ENCODE measurements at regions not wholly inside any gene's neighbourhood (a gene's known extent, or its start where the extent isn't known, plus 50 kb on each side); places are given as distances from the start of the nearest gene placed in this dataset.

- TF ChIP-seq, protein P1, sequence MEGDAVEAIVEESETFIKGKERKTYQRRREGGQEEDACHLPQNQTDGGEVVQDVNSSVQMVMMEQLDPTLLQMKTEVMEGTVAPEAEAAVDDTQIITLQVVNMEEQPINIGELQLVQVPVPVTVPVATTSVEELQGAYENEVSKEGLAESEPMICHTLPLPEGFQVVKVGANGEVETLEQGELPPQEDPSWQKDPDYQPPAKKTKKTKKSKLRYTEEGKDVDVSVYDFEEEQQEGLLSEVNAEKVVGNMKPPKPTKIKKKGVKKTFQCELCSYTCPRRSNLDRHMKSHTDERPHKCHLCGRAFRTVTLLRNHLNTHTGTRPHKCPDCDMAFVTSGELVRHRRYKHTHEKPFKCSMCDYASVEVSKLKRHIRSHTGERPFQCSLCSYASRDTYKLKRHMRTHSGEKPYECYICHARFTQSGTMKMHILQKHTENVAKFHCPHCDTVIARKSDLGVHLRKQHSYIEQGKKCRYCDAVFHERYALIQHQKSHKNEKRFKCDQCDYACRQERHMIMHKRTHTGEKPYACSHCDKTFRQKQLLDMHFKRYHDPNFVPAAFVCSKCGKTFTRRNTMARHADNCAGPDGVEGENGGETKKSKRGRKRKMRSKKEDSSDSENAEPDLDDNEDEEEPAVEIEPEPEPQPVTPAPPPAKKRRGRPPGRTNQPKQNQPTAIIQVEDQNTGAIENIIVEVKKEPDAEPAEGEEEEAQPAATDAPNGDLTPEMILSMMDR (conservative IDR thresholded peaks at IDR 0.05 in 1 of 2, IDR thresholded peaks at IDR 0.05 in 1 of 2; ENCODE audit: extremely low read depth in 1 of 2, insufficient read depth in 1 of 2, low read depth in 1 of 2, low read length in 2 of 2): no peak
- no peak for TF ChIP-seq EZH2 (IDR thresholded peaks at IDR 0.05; ENCODE audit: borderline replicate concordance, low read length)
Observed at GRCh38 chr3:151584566-151584965, 123.7 kb upstream of the IGSF10 start.
